Activated naive CD4-positive, alpha-beta T cell treated with anti-CD3 and anti-CD28 coated beads, Interleukin-2, amount 50 U/mL, for 24 hours (primary cell): ENCODE measurements at regions not wholly inside any gene's neighbourhood (a gene's known extent, or its start where the extent isn't known, plus 50 kb on each side); places are given as distances from the start of the nearest gene placed in this dataset.

Experiments
- H3K27ac Mint-ChIP-seq: one replicate; pipeline ENCODE4 v1.8.0; 2021; ENCODE audit warnings: mild to moderate bottlenecking, mixed read lengths
- H3K27me3 Mint-ChIP-seq: one replicate; pipeline ENCODE4 v1.8.0; 2021; ENCODE audit warnings: mixed read lengths
- H3K36me3 Mint-ChIP-seq: one replicate; pipeline ENCODE4 v1.8.0; 2021; ENCODE audit warnings: mixed read lengths
- H3K4me1 Mint-ChIP-seq: one replicate; pipeline ENCODE4 v1.8.0; 2021; ENCODE audit warnings: mixed read lengths
- H3K4me3 Mint-ChIP-seq: one replicate; pipeline ENCODE4 v1.8.0; 2021; ENCODE audit warnings: mild to moderate bottlenecking, mixed read lengths
- H3K9me3 Mint-ChIP-seq: one replicate; pipeline ENCODE4 v1.8.0; 2021; ENCODE audit warnings: mixed read lengths

GRCh38 chr2:64904413-64905329 is 84.5 kb upstream of the SLC1A4 start:
- H3K27ac Mint-ChIP-seq: no peak overlapping the region
- peaks cover 2% of the 10 kb centered on the region for H3K27me3 Mint-ChIP-seq
- no peak overlapping the region for H3K4me3 Mint-ChIP-seq

DNA sequence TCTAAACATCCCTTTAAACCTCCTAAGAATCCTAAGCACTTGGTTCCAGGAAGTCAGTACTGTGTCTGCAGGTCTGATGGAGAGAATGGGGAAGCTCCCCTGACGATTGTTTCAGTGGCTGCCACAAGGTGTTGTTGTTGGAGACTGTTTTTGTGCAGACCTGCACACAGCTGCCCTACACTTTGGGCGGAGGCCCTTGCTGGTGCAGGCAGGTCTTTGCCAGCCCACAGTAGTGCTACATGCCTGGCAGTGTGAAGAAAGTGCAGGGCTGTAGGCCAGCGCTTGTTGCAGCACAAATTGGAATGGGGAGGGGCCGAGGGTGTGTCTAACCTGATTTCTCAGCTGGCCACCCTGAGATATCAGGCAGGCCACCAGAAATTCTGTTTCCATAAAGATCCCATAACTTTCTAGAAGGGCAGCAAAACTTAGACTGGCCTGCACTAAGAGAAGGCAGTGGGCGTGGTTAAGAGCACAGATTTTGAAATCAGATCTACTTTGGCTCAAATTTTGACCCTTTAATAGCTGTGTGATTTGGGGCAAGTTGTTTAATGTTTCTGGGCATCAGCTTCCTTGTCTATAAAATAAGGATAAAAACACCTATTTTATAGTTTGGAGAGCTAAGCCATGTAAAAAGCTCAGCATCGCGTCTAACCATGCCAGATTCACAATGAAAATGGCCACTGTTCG is 83.7 kb upstream of the SLC1A4 start:
- Mint-ChIP-seq H3K36me3 (no peaks in the 10 kb centered on the region), H3K9me3 (no peaks in the 10 kb centered on the region), H3K4me1 (no peaks in the 10 kb centered on the region), H3K27me3 (peaks cover 2% of the 10 kb centered on the region), H3K27ac (no peak overlapping the region), H3K4me3 (no peak overlapping the region)

More at GRCh38 chr2:64904413-64905329, 84.5 kb upstream of the SLC1A4 start:
- H3K4me1 Mint-ChIP-seq: no peaks in the 10 kb centered on the region
- no peaks in the 10 kb centered on the region for H3K36me3 Mint-ChIP-seq
- no peaks in the 10 kb centered on the region for H3K9me3 Mint-ChIP-seq

DNA sequence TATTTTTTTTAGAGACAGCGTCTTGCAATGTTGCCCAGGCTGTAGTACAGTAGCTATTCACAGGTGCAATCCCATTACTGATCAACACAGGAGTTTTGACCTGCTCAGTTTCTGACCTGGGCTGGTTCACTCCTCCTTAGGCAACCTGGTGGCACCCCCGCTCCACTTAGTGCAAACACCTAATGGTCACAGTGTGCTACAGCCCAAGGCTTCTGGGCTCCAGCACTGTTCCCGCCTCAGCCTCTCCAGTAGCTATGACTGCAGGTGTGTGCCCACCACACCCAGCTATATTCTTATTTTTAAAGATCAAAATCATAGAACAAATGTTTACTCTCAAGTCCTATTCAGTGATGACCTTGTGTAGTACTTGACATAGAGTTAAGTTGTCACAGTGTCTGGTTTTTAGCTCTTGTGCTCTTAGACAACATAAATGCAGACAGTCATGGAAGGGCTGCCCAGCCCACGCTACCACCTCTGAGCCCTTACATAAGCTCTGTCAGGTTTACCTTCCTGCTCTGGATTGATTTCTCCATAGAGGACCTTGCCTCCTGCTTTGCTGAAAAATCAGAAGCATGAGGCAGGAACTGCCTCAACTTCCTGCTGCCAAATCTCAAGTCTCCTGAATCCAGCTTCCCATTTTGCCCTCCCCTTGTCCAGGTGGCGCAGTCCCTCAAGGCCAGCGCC is 82.2 kb upstream of the SLC1A4 start:
- no peaks in the 10 kb centered on the region for H3K4me1 Mint-ChIP-seq
- H3K27me3 Mint-ChIP-seq: peaks cover 2% of the 10 kb centered on the region
- H3K27ac Mint-ChIP-seq: no peak overlapping the region
- no peak overlapping the region for H3K4me3 Mint-ChIP-seq
- H3K36me3 Mint-ChIP-seq: no peaks in the 10 kb centered on the region
- H3K9me3 Mint-ChIP-seq: no peaks in the 10 kb centered on the region

- Mint-ChIP-seq H3K36me3 (no peaks in the 10 kb centered on the region), H3K4me1 (peaks cover 4% of the 10 kb centered on the region), H3K9me3 (no peaks in the 10 kb centered on the region), H3K27me3 (peaks cover 2% of the 10 kb centered on the region), H3K27ac (no peak overlapping the region), H3K4me3 (no peak overlapping the region)
Measured at GRCh38 chr2:64908406-64908805, 80.8 kb upstream of the SLC1A4 start.

GRCh38 chr2:64910523-64910922 is 78.7 kb upstream of the SLC1A4 start:
- Mint-ChIP-seq H3K9me3 (no peaks in the 10 kb centered on the region), H3K27me3 (peaks cover 2% of the 10 kb centered on the region), H3K27ac (no peak overlapping the region), H3K4me1 (peaks cover 4% of the 10 kb centered on the region), H3K4me3 (no peak overlapping the region), H3K36me3 (no peaks in the 10 kb centered on the region)

DNA sequence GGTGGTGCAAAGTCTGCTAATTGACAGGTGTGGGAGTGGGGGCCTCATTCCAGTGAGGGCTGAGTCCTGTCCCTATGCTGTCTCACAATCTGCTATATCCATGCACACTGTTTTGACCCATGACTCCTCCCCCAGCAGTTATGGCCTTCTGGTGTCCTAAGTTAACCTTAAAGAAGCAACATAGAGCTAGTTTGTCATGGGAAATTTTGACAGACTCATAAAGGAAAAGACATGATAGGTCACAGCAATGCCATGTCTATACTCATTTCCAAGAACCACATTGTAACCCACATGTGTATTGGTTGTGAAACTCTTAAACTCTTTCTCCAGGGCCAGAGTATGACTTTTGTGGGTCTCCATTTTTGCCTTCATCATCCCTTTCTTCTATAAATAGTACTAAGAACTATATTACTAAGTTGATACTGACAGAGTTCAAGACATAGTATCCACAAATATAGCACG is 78.2 kb upstream of the SLC1A4 start:
- peaks cover 4% of the 10 kb centered on the region for H3K4me1 Mint-ChIP-seq
- H3K36me3 Mint-ChIP-seq: no peaks in the 10 kb centered on the region
- peaks cover 2% of the 10 kb centered on the region for H3K27me3 Mint-ChIP-seq
- no peaks in the 10 kb centered on the region for H3K9me3 Mint-ChIP-seq
- no peak overlapping the region for H3K27ac Mint-ChIP-seq
- no peak overlapping the region for H3K4me3 Mint-ChIP-seq

GRCh38 chr2:64913357-64913869 is 75.8 kb upstream of the SLC1A4 start:
- Mint-ChIP-seq H3K36me3 (no peaks in the 10 kb centered on the region), H3K4me1 (peaks cover 11% of the 10 kb centered on the region), H3K4me3 (no peak overlapping the region), H3K9me3 (no peaks in the 10 kb centered on the region), H3K27ac (no peak overlapping the region), H3K27me3 (no peaks in the 10 kb centered on the region)

DNA sequence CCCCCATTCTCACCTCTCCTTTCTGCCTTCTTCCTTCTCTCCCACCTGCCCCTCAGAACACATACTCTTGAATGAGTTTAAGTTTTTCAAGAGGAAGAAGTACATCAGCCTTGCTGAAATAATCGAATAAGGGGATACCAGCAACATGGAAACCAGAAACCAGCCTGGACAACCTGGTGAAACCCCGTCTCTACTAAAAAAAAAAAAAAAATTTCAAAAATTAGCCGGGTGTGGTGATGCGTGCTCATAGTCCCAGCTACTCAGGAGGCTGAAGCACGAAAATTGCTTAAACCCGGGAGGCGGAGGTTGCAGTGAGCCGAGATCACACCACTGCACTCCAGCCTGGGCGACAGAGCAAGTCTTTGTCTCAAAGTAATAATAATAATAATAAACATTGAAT is 75.0 kb upstream of the SLC1A4 start:
- Mint-ChIP-seq H3K4me3 (no peak overlapping the region), H3K9me3 (no peaks in the 10 kb centered on the region), H3K4me1 (peaks cover 11% of the 10 kb centered on the region), H3K27ac (no peak overlapping the region), H3K27me3 (no peaks in the 10 kb centered on the region), H3K36me3 (no peaks in the 10 kb centered on the region)

DNA sequence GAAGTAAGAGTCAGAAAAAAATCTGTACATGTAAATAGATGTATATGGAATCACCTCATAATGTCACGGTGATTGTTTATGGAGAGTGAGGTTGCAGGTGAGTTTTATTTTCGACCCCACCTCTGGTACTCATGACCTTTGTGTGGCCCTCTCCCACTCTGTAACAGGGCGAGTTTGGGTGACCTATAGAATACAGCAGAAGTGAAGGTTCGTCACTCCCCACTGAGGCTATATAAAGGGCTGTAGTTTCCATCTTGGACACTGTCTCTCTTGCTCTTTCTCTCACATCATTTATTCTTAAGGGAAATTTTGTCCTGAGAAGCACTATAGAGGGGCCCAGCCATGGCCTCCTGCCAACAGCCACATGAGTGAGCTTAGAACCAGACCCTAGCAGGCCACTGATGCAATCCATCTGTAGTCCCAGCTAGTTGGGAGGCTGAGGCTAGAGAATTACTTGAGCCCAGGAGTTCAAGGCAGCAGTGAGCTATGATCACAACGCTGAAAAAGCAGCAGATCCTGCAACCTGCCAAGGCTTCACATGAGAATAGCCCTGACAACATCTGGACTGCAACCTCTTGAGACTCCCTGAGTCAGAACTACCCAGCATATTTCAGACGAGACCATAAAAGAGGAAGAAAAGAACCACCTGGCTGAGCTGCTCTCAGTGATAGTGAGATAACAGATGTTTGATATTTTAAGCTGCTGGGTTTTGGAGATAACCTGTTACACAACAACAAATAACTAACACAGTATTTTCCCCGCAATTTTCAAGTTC is 74.3 kb upstream of the SLC1A4 start:
- no peak overlapping the region for H3K4me3 Mint-ChIP-seq
- no peak overlapping the region for H3K27ac Mint-ChIP-seq
- no peaks in the 10 kb centered on the region for H3K27me3 Mint-ChIP-seq
- peaks cover 11% of the 10 kb centered on the region for H3K4me1 Mint-ChIP-seq
- no peaks in the 10 kb centered on the region for H3K36me3 Mint-ChIP-seq
- no peaks in the 10 kb centered on the region for H3K9me3 Mint-ChIP-seq

GRCh38 chr2:64915510-64915900 is 73.7 kb upstream of the SLC1A4 start:
- Mint-ChIP-seq H3K4me3 (no peak overlapping the region), H3K27ac (no peak overlapping the region), H3K36me3 (no peaks in the 10 kb centered on the region)

DNA sequence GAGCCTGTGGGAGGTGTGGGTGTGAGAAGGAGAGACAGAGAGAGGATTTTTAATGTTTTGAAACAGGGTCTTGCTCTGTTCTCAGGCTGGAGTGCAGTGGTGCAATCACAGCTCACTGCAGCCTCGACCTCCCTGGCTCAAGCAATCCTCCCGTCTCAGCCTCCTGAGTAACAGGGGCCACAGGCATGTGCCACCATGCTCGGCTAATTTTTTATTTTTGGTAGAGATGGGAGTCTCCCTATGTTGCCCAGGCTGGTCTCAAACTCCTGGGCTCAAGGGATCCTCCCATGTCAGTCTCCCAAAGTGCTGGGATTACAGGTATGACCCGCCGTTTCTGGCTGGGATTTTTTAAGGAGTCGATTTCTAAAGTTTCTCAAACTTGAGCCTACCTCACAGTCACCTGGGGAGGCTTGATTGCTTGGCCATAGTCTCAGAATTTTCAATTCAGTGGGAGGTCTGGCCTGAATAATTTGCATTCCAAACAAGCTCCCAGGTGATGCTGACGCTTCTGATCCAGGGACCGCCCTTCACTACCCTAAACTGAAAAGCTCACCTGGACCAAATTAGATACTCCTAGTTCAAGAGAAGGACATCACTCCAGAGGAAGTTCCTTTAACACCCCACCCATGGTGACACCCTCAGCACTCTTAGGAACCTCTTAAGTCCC is 70.8 kb upstream of the SLC1A4 start:
- Mint-ChIP-seq H3K27ac (peak overlapping the region; percentile 74), H3K27me3 (no peaks in the 10 kb centered on the region)

More at GRCh38 chr2:64915510-64915900, 73.7 kb upstream of the SLC1A4 start:
- Mint-ChIP-seq H3K4me1 (peaks cover 11% of the 10 kb centered on the region), H3K9me3 (no peaks in the 10 kb centered on the region), H3K27me3 (no peaks in the 10 kb centered on the region)

GRCh38 chr2:64919261-64919660 is 69.9 kb upstream of the SLC1A4 start:
- H3K27ac Mint-ChIP-seq: no peak overlapping the region
- H3K4me1 Mint-ChIP-seq: peaks cover 7% of the 10 kb centered on the region
- H3K36me3 Mint-ChIP-seq: no peaks in the 10 kb centered on the region
- H3K4me3 Mint-ChIP-seq: peak overlapping the region; percentile 30
- no peaks in the 10 kb centered on the region for H3K9me3 Mint-ChIP-seq
- no peaks in the 10 kb centered on the region for H3K27me3 Mint-ChIP-seq

More for the DNA sequence above, 70.8 kb upstream of the SLC1A4 start:
- Mint-ChIP-seq H3K4me1 (peaks cover 7% of the 10 kb centered on the region), H3K36me3 (no peaks in the 10 kb centered on the region), H3K4me3 (peak overlapping the region; percentile 94), H3K9me3 (no peaks in the 10 kb centered on the region)

DNA sequence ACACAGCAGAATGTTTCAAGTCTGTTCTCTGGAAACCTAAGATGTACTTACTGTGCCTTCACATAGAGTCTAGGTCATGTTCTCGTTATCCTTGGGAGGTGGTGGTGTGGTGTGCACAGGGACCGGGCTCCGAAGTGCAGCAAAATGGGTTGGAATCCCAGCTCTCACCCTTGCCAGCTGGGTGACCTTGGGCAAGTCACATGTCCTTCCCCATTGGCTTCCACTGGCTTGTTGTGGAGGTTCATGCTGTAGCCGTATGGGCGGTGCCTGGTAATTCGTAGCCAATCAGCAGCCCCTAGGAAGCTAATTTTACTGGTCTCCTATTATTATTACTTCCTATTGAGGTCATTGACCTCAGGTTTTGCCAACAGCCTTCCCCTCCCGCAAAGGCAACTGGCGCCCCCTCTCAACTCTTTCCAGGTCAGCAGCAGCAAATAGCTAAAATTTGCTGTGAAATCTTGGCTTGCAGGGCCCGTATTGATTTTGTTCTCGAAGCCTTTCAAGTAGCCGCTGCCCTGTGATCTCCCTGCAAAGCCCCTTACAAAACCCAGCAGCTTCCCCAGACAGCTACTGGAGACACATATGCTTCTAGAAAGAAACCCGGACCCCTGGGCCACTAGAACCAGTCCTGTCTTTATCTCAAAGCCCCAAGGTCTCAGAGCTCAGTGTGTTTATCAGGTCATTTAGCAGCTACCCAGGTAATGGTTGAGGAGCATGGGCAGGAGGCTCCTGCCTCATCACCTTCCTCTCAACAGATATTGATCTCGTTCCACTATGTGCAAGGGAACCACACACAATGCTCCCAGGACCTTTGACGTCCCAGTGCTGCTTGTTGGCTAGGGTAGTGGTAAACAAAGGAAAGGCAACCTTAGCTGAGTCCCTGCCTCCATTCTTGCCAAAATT is 66.5 kb upstream of the SLC1A4 start:
- Mint-ChIP-seq H3K27ac (no peak overlapping the region), H3K9me3 (peaks cover 5% of the 10 kb centered on the region), H3K36me3 (peaks cover 8% of the 10 kb centered on the region), H3K4me1 (peaks cover 4% of the 10 kb centered on the region), H3K4me3 (no peak overlapping the region), H3K27me3 (no peaks in the 10 kb centered on the region)

GRCh38 chr2:64923385-64923710 is 65.9 kb upstream of the SLC1A4 start:
- Mint-ChIP-seq H3K9me3 (peaks cover 5% of the 10 kb centered on the region), H3K4me3 (no peak overlapping the region), H3K27me3 (no peaks in the 10 kb centered on the region), H3K27ac (no peak overlapping the region), H3K4me1 (no peaks in the 10 kb centered on the region), H3K36me3 (peaks cover 8% of the 10 kb centered on the region)
